Upper lobe of right lung (tissue), 1 donor: ENCODE measurements at regions not wholly inside any gene's neighbourhood (a gene's known extent, or its start where the extent isn't known, plus 50 kb on each side); places are given as distances from the start of the nearest gene placed in this dataset.
"Not testable (repeated sequence)": the region's sequence is repeated elsewhere in the genome, so short reads cannot be mapped to it uniquely, and the experiment has no call there.

Source experiments
- ATAC-seq: fragments of 200-7000 bp; cut with Tn5 transposase; one replicate; pipeline ENCODE4 v1.9.1; 2020; ENCODE audit warnings: mild to moderate bottlenecking, moderate library complexity
- DNase-seq: peaks from one replicate; pipeline ENCODE4 v3.0.0-alpha.2; 2020
- H3K27ac ChIP-seq: fragments of 200-600 bp; one replicate; pipeline ENCODE4 v1.8.0; 2022
- H3K27me3 ChIP-seq: fragments of 200-600 bp; one replicate; pipeline ENCODE4 v1.8.0; 2022; ENCODE audit warnings: mild to moderate bottlenecking
- H3K36me3 ChIP-seq: fragments of 200-600 bp; one replicate; pipeline ENCODE4 v1.8.0; 2022
- H3K4me1 ChIP-seq: fragments of 200-600 bp; one replicate; pipeline ENCODE4 v1.8.0; 2022
- H3K4me3 ChIP-seq: fragments of 200-600 bp; one replicate; pipeline ENCODE4 v1.8.0; 2022; ENCODE audit warnings: mild to moderate bottlenecking
- H3K9me3 ChIP-seq: fragments of 200-600 bp; one replicate; pipeline ENCODE4 v1.8.0; 2022
- CTCF ChIP-seq: fragments of 200-600 bp; IDR thresholded peaks from one replicate; pipeline ENCODE4 v1.8.0; 2022; ENCODE audit warnings: antibody characterized with exemption
- intact Hi-C: fragments of 100-400 bp; cut with DNase I; formaldehyde crosslinking; loops from one replicate; pipeline ENCODE4 v1.11.0; 2022
- donor health status: DM: no; HTN: yes; CAD: no; lungs with severe emphysema.

GRCh38 chr5:17103461-17103860 lies 114.0 kb upstream of the BASP1 start:
- no peak overlapping the region for H3K4me3 ChIP-seq
- intact Hi-C loops = no loop called here
- peaks cover 9% of the 10 kb centered on the region for H3K4me1 ChIP-seq
- H3K27ac ChIP-seq = no peak overlapping the region
- no peak for TF ChIP-seq CTCF
- no peaks in the 10 kb centered on the region for H3K27me3 ChIP-seq
- ATAC-seq = no peak
- no peaks in the 10 kb centered on the region for H3K9me3 ChIP-seq
- H3K36me3 ChIP-seq = no peaks in the 10 kb centered on the region
- no peak for DNase-seq

DNA sequence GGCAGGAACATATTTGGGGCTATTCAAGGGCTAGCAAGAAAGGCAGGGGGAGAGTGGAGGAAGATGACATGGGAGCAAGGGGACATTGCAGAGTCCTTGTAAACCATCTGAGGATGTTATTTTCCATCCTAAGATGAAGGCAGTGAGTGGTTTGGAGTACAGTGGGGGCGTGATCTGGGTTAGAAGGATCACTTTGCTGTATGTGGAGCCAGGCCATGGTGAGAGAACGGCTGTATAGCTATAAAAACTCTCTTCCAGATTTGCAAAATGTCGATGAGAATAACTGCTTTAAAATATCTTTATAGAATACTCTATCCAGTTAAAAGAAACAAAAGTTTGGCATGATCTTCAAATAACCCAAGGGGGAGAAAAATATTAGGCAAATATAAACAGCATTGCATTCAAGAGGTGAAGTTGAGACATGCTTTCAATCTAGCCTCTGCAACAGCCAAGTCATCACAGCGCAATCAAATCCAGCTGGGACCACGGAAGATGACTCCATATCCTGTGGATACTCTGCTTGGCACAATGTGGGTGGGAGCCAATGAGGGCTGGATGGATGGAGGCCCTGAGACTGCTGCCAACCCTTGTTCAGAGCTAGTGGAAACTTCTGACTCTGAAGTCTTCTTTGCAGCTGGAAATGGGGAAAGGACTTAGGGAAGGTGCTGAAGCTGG lies 111.5 kb upstream of the BASP1 start:
- intact Hi-C loops = no loop called here
- Histone ChIP-seq H3K36me3 (no peaks in the 10 kb centered on the region), H3K27ac (no peak overlapping the region), H3K4me1 (peaks cover 9% of the 10 kb centered on the region), H3K9me3 (no peaks in the 10 kb centered on the region), H3K4me3 (no peak overlapping the region), H3K27me3 (no peaks in the 10 kb centered on the region)
- TF ChIP-seq CTCF = no peak
- DNase-seq = no peak
- ATAC-seq = peak; percentile 49

- Histone ChIP-seq H3K4me3 (no peak overlapping the region), H3K27me3 (no peaks in the 10 kb centered on the region), H3K4me1 (peaks cover 9% of the 10 kb centered on the region), H3K9me3 (no peaks in the 10 kb centered on the region), H3K27ac (no peak overlapping the region), H3K36me3 (no peaks in the 10 kb centered on the region)
- ATAC-seq (no peak), DNase-seq (no peak)
- intact Hi-C loops = no loop called here
- TF ChIP-seq CTCF = no peak
These were observed 110.9 kb upstream of the BASP1 start for GRCh38 chr5:17106521-17106920.

- H3K4me1 ChIP-seq, H3K27ac ChIP-seq, H3K4me3 ChIP-seq, ATAC-seq, DNase-seq, H3K36me3 ChIP-seq, H3K9me3 ChIP-seq, H3K27me3 ChIP-seq, intact Hi-C loops: not testable (repeated sequence)
These were observed 105.2 kb upstream of the BASP1 start for GRCh38 chr5:17112091-17112716.

DNA sequence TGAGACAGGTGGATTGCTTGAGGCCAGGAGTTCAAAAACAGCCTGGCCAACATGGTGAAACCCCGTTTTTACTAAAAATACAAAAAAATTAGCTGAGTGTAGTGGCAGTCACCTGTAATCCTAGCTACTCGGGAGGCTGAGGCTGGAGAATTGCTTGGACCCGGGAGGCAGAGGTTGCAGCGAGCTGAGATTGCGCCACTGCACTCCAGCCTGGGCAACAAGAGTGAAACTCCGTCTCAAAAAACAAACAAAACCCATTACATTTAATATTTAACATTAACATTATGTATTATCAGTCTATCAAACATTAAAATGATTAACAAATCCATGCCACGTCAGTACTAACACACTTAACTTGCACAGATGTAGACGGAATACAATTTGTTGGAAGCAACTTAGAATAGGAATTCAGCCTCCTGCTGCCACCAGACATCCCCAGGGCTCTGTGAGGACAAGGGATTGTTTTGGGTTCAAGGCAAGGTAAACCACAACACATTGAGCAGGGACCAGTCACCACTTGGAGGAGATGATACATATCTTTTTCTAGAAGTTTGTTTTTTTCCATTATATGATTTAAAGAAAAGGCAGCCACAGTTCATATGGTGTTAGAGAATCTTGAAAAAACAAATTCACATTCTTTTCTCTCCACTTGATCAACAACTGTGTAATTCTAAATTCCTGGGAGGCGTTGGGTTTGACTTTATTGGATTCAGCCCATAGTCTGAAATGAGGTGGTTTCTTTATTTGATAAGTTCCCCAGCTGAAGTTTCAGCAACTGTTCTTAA lies 104.1 kb upstream of the BASP1 start:
- intact Hi-C loops = no loop called here
- ATAC-seq (no peak), DNase-seq (no peak)
- no peak for TF ChIP-seq CTCF
- H3K27ac ChIP-seq = peak overlapping the region; percentile 21
- no peaks in the 10 kb centered on the region for H3K27me3 ChIP-seq
- no peak overlapping the region for H3K4me3 ChIP-seq
- H3K9me3 ChIP-seq = no peaks in the 10 kb centered on the region
- peaks cover 3% of the 10 kb centered on the region for H3K4me1 ChIP-seq
- H3K36me3 ChIP-seq = no peaks in the 10 kb centered on the region

DNA sequence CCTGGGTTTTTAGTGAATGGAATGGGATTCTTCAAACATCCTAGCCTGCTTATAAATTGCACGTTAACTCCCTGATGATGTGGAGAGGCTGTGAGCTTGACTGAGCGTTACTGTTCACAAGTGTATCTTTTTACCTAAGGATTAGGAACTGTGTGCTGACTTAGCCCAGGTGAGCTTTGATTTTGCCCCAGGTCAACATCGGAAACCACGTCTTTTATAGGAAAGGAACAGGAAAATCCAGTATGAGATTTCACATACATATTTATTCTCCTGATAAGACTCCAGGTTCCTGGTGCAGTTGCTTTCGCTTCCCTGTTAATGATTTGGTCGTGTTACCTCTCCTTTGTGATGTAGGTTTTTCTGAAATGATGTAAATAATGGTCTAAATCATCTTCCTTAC lies 103.2 kb upstream of the BASP1 start:
- Histone ChIP-seq H3K4me3 (no peak overlapping the region), H3K27ac (peak overlapping the region; percentile 21), H3K4me1 (peaks cover 5% of the 10 kb centered on the region), H3K36me3 (no peaks in the 10 kb centered on the region), H3K27me3 (no peaks in the 10 kb centered on the region), H3K9me3 (no peaks in the 10 kb centered on the region)
- no peak for ATAC-seq
- intact Hi-C loops = no loop called here
- no peak for TF ChIP-seq CTCF
- no peak for DNase-seq
